Endodermal cell (in vitro differentiated cells): ENCODE measurements at regions not wholly inside any gene's neighbourhood (a gene's known extent, or its start where the extent isn't known, plus 50 kb on each side); places are given as distances from the start of the nearest gene placed in this dataset.

Source experiments
- DNase-seq: peaks from one replicate; pipeline ENCODE4 v3.0.0-alpha.2; 2017
- H3K27ac ChIP-seq: 2 replicates; pipeline ENCODE4 v1.5.1; 2013; ENCODE audit warnings: mild to moderate bottlenecking, low read depth, low read length, moderate library complexity
- H3K27me3 ChIP-seq: 2 replicates; pipeline ENCODE4 v1.6.1; 2013; ENCODE audit warnings: mild to moderate bottlenecking, low read length, moderate library complexity; ENCODE audit not compliant: insufficient read depth, control insufficient read depth, poor library complexity, severe bottlenecking
- H3K36me3 ChIP-seq: 2 replicates; pipeline ENCODE4 v1.7.0; 2013; ENCODE audit warnings: mild to moderate bottlenecking, low read length, moderate library complexity; ENCODE audit not compliant: control insufficient read depth, insufficient read depth
- H3K4me1 ChIP-seq: one replicate; pipeline ENCODE4 v1.7.0; 2013; ENCODE audit warnings: low read length; ENCODE audit not compliant: control insufficient read depth, insufficient read depth
- H3K4me3 ChIP-seq: 2 replicates; pipeline ENCODE4 v1.5.1; 2013; ENCODE audit warnings: mild to moderate bottlenecking, low read length, moderate library complexity
- H3K9ac ChIP-seq: 2 replicates; pipeline ENCODE4 v1.6.1; 2013; ENCODE audit warnings: mild to moderate bottlenecking, low read length, moderate library complexity; ENCODE audit not compliant: poor library complexity, severe bottlenecking; ENCODE audit errors: extremely low read depth
- H3K9me3 ChIP-seq: 2 replicates; pipeline ENCODE4 v1.6.1; 2013; ENCODE audit warnings: mild to moderate bottlenecking, low read length, moderate library complexity; ENCODE audit not compliant: control insufficient read depth
- H3K27ac Mint-ChIP-seq: 2 replicates; pipeline ENCODE4 v1.8.0; 2020; ENCODE audit warnings: mixed read lengths
- H3K27me3 Mint-ChIP-seq: 2 replicates; pipeline ENCODE4 v1.8.0; 2021; ENCODE audit warnings: mild to moderate bottlenecking, mixed read lengths; ENCODE audit not compliant: insufficient read depth
- H3K36me3 Mint-ChIP-seq: 2 replicates; pipeline ENCODE4 v1.8.0; 2020; ENCODE audit warnings: low read depth, mixed read lengths
- H3K4me1 Mint-ChIP-seq: 2 replicates; pipeline ENCODE4 v1.8.0; 2020; ENCODE audit warnings: mixed read lengths
- H3K4me3 Mint-ChIP-seq: 2 replicates; pipeline ENCODE4 v1.8.0; 2020; ENCODE audit warnings: mild to moderate bottlenecking, moderate library complexity, mixed read lengths
- H3K9me3 Mint-ChIP-seq: 2 replicates; pipeline ENCODE4 v1.8.0; 2020; ENCODE audit warnings: mild to moderate bottlenecking, mixed read lengths
- WGBS, 2 experiments: methylation state at CpG; one replicate each; pipeline versions ENCODE4 v1.1.5 to v1.1.7; 2013; ENCODE audit warnings: missing lambda C conversion rate in 2 of 2, mixed read lengths in 1 of 2; ENCODE audit not compliant: insufficient coverage in 1 of 2, insufficient read length in 1 of 2; 5-methylcytosine and 5-hydroxymethylcytosine counted together
- TF ChIP-seq, protein P1 (sequence below): fragments of 200-600 bp; sonication (generic); conservative IDR thresholded peaks from 2 replicates; pipeline ENCODE4 v1.5.0; 2021; ENCODE audit warnings: antibody characterized with exemption, mild to moderate bottlenecking

DNA sequence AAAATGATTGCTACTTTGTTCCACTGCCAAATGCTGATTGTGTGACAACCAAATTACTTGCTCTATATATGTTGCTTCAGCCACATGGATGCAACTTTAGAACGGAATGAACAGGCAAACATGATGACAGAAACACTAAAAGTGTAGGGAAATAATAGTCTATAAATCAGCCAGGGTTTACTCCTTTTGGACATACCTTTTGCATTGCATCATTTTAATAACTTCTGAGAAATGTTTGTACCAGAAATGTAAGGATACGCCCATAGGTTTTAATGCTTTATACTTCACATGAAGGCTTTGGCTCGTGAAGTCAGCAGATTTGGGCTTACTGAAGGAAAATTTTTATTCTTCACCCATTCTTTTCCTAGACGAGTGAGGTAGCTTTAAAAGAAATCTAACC lies 141.0 kb downstream of the POSTN start:
- no peaks in the 10 kb centered on the region for H3K27me3 ChIP-seq
- Mint-ChIP-seq H3K36me3 (no peaks in the 10 kb centered on the region), H3K27me3 (no peaks in the 10 kb centered on the region), H3K27ac (no peak overlapping the region), H3K4me3 (no peak overlapping the region), H3K9me3 (peaks cover 15% of the 10 kb centered on the region), H3K4me1 (no peaks in the 10 kb centered on the region)
- 97 to 100% methylated on average over 1 to 4 of the region's 4 CpGs for WGBS, 2 experiments
- TF ChIP-seq, protein P1, sequence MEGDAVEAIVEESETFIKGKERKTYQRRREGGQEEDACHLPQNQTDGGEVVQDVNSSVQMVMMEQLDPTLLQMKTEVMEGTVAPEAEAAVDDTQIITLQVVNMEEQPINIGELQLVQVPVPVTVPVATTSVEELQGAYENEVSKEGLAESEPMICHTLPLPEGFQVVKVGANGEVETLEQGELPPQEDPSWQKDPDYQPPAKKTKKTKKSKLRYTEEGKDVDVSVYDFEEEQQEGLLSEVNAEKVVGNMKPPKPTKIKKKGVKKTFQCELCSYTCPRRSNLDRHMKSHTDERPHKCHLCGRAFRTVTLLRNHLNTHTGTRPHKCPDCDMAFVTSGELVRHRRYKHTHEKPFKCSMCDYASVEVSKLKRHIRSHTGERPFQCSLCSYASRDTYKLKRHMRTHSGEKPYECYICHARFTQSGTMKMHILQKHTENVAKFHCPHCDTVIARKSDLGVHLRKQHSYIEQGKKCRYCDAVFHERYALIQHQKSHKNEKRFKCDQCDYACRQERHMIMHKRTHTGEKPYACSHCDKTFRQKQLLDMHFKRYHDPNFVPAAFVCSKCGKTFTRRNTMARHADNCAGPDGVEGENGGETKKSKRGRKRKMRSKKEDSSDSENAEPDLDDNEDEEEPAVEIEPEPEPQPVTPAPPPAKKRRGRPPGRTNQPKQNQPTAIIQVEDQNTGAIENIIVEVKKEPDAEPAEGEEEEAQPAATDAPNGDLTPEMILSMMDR = no peak
- H3K27ac ChIP-seq = no peak overlapping the region
- peaks cover 6% of the 10 kb centered on the region for H3K9me3 ChIP-seq
- no peak for DNase-seq
- H3K4me1 ChIP-seq = no peaks in the 10 kb centered on the region
- no peak overlapping the region for H3K4me3 ChIP-seq
- no peak overlapping the region for H3K9ac ChIP-seq
- no peaks in the 10 kb centered on the region for H3K36me3 ChIP-seq

DNA sequence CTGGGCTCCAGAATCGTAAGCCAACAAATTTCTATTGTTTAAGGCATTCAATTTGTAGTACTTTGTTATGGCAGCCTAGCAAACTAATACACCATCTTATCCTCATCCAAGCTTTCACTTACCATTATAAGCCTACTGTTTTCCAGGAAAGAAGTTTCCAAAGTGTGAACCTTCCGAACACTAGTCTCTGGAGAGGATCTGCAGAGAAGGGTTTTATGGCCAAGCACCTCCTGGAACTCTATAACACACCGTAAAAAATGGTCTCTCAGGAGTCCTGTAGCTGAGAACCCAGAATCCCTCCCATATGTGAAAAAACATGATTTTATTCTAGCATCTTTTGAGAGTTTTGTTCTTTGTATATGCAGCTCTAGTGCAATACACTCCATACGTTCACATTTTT lies 142.1 kb downstream of the POSTN start:
- Mint-ChIP-seq H3K36me3 (no peaks in the 10 kb centered on the region), H3K4me3 (no peak overlapping the region), H3K9me3 (peaks cover 13% of the 10 kb centered on the region), H3K27ac (no peak overlapping the region), H3K4me1 (no peaks in the 10 kb centered on the region), H3K27me3 (no peaks in the 10 kb centered on the region)
- H3K9me3 ChIP-seq = peaks cover 6% of the 10 kb centered on the region
- 90 to 97% methylated on average over 2 to 4 of the region's 4 CpGs for WGBS, 2 experiments
- H3K36me3 ChIP-seq = no peaks in the 10 kb centered on the region
- H3K4me1 ChIP-seq = no peaks in the 10 kb centered on the region
- DNase-seq = no peak
- H3K27ac ChIP-seq = no peak overlapping the region
- H3K27me3 ChIP-seq = no peaks in the 10 kb centered on the region
- TF ChIP-seq, protein P1 = no peak
- no peak overlapping the region for H3K9ac ChIP-seq
- no peak overlapping the region for H3K4me3 ChIP-seq

DNA sequence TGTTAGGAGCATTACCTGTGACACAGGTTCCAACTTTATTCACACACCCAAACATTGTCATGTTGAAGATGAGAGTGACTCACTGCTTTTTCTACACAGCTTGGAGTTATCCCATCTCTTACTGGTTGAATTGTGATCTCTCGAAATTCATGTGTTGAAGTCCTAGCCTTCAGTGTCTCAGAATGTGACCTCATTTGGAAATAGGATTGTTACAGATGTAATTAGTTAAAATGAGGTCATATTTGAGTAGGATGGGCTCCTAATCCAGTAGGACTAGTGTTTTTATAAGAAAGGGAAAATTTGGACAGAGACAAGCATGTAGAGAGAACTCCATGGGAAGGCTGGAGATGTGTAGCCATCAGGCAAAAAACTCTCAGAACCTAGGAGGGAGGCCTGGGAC lies 142.5 kb downstream of the POSTN start:
- no peaks in the 10 kb centered on the region for H3K4me1 ChIP-seq
- no peak overlapping the region for H3K27ac ChIP-seq
- no peak overlapping the region for H3K4me3 ChIP-seq
- TF ChIP-seq, protein P1 = no peak
- Mint-ChIP-seq H3K27me3 (no peaks in the 10 kb centered on the region), H3K27ac (no peak overlapping the region), H3K4me3 (no peak overlapping the region), H3K4me1 (no peaks in the 10 kb centered on the region), H3K9me3 (peaks cover 13% of the 10 kb centered on the region), H3K36me3 (no peaks in the 10 kb centered on the region)
- H3K36me3 ChIP-seq = no peaks in the 10 kb centered on the region
- DNase-seq = no peak
- H3K9ac ChIP-seq = no peak overlapping the region
- H3K9me3 ChIP-seq = peaks cover 6% of the 10 kb centered on the region
- 81 to 100% methylated on average over 1 of the region's 1 CpG for WGBS, 2 experiments
- no peaks in the 10 kb centered on the region for H3K27me3 ChIP-seq
